ENCODE measurements at regions not wholly inside any gene's neighbourhood (a gene's known extent, or its start where the extent isn't known, plus 50 kb on each side); places are given as distances from the start of the nearest gene placed in this dataset.

DNA sequence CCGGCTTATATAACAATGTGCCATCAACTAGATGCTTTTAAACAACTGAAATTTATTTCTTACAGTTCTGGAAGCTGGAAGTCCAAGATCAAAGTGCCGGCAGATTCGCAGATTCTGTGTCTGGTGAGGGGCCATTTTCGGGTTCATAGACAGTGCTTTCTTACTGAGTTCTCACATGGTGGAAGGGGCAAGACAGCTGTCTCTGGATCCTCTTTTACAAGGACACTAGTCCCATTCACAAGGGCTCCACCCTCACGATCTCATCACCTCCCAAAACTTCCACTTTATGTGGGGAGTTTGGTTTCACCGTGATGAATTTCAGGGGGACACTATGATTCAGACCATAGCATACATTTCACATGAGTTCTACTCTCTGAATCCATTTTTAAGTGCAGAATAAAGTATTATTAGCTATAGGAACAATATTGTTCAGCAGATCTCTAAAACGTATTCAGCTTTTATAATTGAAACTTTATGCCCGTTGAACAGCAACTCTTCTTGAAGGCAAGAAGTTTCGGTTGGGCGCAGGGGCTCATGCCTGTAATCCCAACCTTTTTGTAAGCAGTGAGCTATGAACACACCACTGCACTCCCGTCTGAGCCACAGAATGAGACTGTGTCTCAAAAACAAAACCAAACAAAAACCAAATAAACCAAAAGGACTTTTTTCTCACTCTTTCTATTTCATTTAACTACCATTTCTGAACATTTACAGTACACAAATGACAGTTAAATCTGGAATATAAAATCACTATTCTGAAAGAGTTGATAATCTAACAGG lies 502.8 kb downstream of the CMPK2 start:
- DNase-seq (ENCODE audit: low spot score in 2 of 2) (no peak), FAIRE-seq (no peak)

- DNase-seq (ENCODE audit: low spot score in 2 of 2) (no peak), FAIRE-seq (no peak)
These were observed 497.4 kb downstream of the CMPK2 start for GRCh38 chr2:6368281-6368680.

- peak; percentile 33 for FAIRE-seq
- no peak for DNase-seq (ENCODE audit: low spot score in 2 of 2)
These were observed 496.4 kb downstream of the CMPK2 start for GRCh38 chr2:6369266-6369665.

DNA sequence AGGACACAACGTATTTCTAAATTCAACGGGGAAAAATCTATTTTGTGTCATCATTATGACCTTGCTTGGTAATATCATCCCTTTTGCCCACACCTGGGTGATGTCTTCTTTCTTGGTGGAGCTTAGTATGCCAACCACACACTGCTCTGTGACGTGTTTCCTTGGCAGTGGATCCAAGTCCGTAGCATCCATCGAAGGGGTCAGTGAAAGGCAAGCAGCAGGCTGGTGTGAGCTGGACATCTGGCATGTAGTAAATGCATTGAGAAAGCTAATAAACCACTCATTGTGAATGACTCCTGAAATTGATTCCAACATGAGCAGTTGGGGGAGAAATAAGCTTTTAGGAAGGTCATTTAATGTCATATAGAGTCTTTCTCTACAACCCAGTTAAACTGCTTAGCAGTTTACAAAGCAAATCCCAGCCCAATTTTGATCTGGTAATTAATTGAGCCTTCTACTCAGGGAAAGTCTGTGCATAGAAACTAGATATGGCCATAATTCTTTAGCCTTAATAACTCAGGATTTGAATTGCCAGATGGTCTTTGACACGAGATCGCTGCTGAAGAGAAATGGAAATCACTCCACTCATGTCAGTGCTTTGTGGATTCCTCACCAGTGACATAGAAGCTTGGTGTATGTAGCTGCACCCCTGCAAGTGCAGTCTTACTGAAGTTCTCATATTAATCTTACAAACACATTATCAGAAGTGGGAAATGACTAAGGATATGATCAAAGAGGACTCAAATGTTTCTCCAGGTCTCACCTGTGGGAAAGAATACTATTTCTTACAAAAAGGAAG lies 494.8 kb downstream of the CMPK2 start:
- DNase-seq (ENCODE audit: low spot score in 2 of 2) (no peak), FAIRE-seq (no peak)

GRCh38 chr2:6372317-6372901 lies 493.3 kb downstream of the CMPK2 start:
- FAIRE-seq (no peak), DNase-seq (ENCODE audit: low spot score in 2 of 2) (no peak)

- DNase-seq (ENCODE audit: low spot score in 2 of 2): no peak
- FAIRE-seq: no peak
These were observed 484.4 kb downstream of the CMPK2 start for GRCh38 chr2:6381326-6381725.

DNA sequence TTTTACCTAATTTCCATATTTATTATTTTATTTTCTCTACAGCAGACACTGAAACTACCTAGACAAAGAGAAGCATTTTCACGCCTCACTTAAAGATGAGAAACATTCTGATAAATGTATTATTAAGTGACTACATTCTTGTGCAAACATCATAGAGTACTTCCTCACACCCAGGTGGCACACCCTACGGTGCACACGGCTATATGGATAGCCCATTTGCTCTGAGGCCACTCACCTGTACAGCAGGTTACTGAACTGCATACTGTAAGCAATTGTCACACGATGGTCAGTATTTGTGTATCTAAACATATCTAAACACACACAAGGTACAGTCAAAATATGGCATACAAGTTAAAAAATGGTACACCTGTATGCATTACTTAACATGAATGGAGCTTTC lies 481.4 kb downstream of the CMPK2 start:
- DNase-seq (ENCODE audit: low spot score in 2 of 2) (no peak), FAIRE-seq (no peak)

DNA sequence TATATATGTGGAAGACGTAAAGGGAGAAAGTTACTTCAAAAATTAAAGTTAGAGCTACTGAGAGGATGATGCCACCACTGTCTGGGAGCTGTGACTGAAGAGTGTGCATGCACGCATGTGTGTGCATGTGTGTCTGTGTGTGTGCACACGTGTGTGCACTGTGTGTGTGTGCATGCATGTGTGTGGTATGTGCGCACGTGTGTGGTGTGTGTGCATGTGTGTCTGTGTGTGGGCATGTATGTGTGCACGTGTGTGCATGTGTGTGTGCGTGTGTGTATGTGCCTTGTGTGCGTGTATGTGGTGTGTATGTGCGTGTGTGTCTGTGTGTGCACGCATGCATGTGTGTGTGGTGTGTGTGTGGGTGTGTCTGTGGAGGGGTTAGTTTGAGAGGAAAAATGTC lies 473.4 kb downstream of the CMPK2 start:
- FAIRE-seq: no peak
- no peak for DNase-seq (ENCODE audit: low spot score in 2 of 2)

DNA sequence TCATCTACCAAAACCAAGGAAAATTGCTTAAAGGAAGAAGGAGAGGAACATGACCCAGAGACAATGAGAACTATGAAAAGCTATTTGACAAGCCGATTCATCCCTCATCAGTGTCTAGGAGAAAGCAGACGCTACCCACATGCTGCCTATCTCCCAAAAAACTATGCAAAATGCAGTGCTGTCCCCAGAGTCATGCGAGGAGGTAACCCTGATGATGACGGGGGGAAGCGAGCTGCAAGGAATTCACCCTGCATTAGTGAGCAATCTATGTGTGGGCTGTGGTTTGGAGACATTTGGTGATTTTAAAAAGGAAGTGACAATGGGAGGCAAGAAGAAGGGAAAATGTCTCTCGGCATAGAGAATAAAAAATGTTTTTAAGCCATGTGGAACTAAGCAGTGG lies 472.7 kb downstream of the CMPK2 start:
- no peak for DNase-seq (ENCODE audit: low spot score in 2 of 2)
- no peak for FAIRE-seq

DNA sequence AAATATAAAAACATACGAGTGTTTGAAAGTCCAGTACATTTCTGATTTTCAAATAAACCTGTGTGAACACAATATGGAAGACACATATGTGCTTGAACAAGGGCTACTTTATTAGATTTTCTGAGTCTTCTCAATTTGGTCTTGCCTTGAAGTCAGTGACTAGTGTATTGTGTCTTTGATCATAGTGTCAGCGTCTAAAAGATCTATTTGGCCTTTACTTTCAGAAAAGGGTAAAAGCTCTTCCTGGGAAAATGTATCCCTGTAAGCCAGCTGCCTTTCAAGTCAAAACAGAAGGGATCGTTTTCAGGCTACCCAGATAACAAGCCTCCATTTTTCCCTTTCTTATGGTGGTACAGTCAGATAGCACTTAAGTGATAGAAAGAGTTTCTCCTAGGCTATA lies 471.9 kb downstream of the CMPK2 start:
- no peak for FAIRE-seq
- no peak for DNase-seq (ENCODE audit: low spot score in 2 of 2)

DNA sequence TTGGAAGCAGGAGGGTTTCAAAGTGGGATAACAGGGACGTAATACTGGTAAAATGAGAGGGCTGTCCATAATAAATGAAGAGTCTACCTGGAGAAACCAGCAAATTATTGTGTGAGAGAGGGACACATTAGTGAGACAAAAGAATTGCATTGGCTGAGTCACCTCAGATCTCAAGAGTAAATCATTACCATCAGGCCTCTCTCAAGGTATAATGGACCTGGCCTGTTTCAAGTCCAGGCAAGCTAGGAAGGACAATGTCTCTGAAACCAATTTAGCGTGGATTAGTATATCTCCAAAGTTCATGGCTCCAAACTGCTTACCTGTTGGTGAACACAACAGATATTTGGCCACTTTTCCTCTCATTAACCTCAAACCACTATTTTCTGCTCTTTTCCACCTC lies 471.4 kb downstream of the CMPK2 start:
- FAIRE-seq: no peak
- no peak for DNase-seq (ENCODE audit: low spot score in 2 of 2)

DNA sequence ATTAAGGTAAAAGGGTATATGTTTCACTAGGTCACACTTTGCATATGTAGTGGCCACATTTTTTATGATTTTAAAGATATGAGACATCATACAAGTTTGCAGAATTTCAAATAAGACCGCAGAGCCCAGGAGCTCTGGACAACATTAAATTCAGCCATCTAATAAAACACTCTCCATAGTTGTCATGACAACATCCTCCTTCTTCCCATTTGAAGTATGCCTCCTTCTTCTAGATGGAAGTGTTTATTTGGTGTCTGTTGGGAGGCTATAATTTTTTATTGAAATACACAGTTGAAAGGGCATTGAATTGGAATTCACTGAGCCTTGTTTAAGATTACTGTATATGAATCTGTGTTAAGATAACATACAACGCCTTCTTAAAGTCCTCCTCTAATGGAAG lies 467.3 kb downstream of the CMPK2 start:
- FAIRE-seq (no peak), DNase-seq (ENCODE audit: low spot score in 2 of 2) (no peak)

DNA sequence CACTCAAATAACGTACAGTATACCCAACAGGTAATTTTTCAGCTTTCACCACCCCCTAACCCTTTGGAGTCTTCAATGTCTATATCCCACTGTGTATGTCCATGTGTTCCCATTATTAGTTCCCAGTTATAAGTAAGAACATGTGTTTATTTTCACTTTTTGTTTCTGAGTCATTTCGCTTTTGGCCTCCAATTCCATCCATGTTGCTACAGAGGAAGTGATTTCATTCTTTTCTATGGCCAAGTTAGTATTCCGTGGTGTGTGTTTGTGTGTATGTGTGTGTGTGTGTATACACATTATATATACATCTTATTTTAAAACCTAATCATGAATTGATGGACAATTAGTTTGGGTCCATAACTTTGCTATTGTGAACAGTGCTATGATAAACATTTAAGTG lies 464.4 kb downstream of the CMPK2 start:
- no peak for DNase-seq (ENCODE audit: low spot score in 2 of 2)
- FAIRE-seq: no peak

DNA sequence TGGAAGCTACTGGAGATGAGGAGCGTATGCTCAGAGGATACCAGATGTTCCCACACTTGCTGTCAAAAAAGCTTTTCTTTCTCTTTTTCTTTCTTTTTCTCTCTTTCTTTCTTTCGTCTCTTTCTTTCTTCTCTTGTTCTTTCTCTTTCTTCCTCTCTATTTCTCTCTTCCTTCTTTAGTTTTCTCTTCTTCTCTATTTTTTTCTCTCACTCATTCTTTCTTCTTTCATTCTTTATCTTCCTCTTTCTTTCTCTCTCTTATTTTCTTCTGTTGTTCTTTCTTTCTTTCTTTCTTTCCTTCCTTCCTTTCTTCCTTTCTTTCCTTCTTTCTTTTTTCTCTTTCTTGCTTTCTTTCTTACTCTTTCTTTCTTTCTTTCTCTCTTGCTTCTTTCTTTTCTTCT lies 457.6 kb downstream of the CMPK2 start:
- FAIRE-seq (no peak), DNase-seq (ENCODE audit: low spot score in 2 of 2) (no peak)

DNA sequence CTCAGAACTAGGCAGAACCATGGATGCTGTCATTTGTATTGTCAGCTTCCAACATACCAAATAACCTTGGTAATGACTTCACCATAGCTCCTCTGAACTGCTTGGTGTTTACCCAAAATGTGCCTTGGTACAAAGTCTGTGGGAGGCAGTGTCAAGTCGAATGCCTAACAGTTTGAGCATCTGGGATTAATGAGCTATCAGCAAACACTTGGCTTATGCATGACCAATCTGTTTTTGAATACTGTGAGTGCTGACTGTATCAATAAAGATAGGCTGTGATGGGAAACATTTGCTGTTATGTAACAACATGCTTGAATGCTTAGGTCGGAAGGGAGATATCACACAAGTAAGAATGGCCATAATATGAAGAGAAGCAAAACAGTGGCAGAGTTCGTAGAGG lies 455.4 kb downstream of the CMPK2 start:
- no peak for FAIRE-seq
- no peak for DNase-seq (ENCODE audit: low spot score in 2 of 2)

- FAIRE-seq: no peak
- no peak for DNase-seq (ENCODE audit: low spot score in 2 of 2)
These were observed 453.1 kb downstream of the CMPK2 start for GRCh38 chr2:6412533-6413091.

DNA sequence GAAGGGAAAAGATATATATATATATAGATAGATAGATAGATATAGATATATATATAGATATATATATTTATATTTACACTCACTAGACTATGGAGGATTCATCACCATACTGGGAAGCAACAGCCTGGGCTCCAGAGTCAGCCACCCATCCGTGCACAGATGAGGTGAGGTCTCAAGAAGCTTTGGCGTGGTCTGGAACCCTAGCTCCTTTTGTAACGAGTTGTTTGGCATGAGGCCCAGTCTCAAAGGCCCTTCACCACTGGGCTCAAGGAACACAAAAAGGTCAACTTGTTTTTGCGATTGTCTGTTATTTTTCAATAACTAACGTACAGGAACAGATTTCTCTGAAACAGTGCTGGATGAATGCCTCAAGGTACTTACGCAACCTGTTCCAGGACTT lies 448.7 kb downstream of the CMPK2 start:
- DNase-seq (ENCODE audit: low spot score in 2 of 2) (no peak), FAIRE-seq (no peak)

DNA sequence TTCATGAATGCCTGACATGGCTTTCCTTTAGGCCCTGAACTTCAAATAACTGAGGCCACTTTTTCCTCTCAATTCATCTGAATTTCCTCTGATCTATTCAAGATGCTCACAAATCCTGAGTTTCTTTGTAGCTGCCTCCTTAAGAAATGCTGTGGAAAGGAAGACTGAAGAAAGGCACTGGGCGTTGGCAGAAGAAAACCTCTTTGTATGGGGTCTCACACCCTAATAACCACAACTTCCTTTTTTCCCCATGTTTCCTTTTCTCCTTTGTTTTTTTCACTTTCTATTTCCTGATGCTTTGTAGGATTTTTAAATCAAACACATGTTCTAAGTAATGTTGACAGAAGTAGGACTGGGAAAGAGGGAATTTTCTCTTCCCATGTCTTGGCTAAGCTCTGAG lies 447.4 kb downstream of the CMPK2 start:
- FAIRE-seq (no peak), DNase-seq (ENCODE audit: low spot score in 2 of 2) (no peak)

GRCh38 chr2:6421138-6421730 lies 444.5 kb downstream of the CMPK2 start:
- no peak for FAIRE-seq
- no peak for DNase-seq (ENCODE audit: low spot score in 2 of 2)

DNA sequence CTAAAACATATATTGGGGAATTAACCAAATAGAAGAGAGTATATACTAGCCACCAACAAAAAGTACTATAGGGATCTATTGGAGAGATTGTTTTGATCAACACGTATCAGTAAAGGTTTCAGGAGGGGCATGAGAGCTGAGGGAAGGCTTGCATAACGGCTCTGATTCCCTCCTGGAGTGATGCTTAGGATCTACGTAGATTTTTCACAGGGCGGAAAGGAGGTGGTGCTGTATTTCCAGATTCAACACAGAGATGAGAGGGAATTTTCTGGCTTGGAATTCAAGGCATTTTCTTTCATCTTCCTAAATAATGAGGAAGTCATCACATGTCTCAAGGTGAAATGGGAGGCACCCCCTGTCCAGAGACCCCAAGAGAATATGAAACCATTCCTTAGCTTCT lies 443.8 kb downstream of the CMPK2 start:
- DNase-seq (ENCODE audit: low spot score in 2 of 2) (no peak), FAIRE-seq (no peak)

- FAIRE-seq: no peak
- peak in 1 of 2 donors; percentile 7 for DNase-seq (ENCODE audit: low spot score in 2 of 2)
These were observed 442.6 kb downstream of the CMPK2 start for GRCh38 chr2:6423157-6423556.
